ENCODE measurements at regions not wholly inside any gene's neighbourhood (a gene's known extent, or its start where the extent isn't known, plus 50 kb on each side); places are given as distances from the start of the nearest gene placed in this dataset.

- Histone ChIP-seq H3K79me2 (ENCODE audit: control insufficient read depth, insufficient read depth, low read length) (no peaks in the 10 kb centered on the region), H3K9me1 (ENCODE audit: control insufficient read depth, insufficient read depth, low read length) (no peaks in the 10 kb centered on the region), H3K4me1 (replicated peaks in 1 of 2; ENCODE audit: control insufficient read depth in 2 of 2, insufficient read depth in 2 of 2, low read length in 2 of 2) (no peaks in the 10 kb centered on the region), H3K27me3 (ENCODE audit: control insufficient read depth in 2 of 2, insufficient read depth in 2 of 2, low read length in 2 of 2) (no peaks in the 10 kb centered on the region), H4K20me1 (replicated peaks; ENCODE audit: control insufficient read depth, insufficient read depth, low read length) (no peaks in the 10 kb centered on the region), H2AFZ (ENCODE audit: low read depth, low read length) (no peak overlapping the region), H3K36me3 (ENCODE audit: control insufficient read depth, insufficient read depth, low read length) (no peaks in the 10 kb centered on the region), H3K4me2 (ENCODE audit: insufficient read depth, low read length) (no peak overlapping the region), H3K27ac (ENCODE audit: extremely low read depth, low read depth, low read length) (no peak overlapping the region), H3K9me3 (replicated peaks; ENCODE audit: control insufficient read depth, insufficient read depth, low read depth, low read length) (no peaks in the 10 kb centered on the region), H3K4me3 (no peak overlapping the region), H3K9ac (ENCODE audit: insufficient read depth in 1 of 2, low read depth in 2 of 2, low read length in 2 of 2) (no peak overlapping the region)
- TF ChIP-seq FOXP4 (CRISPR knock-in tag; IDR thresholded peaks at IDR 0.05; ENCODE audit: borderline replicate concordance) (no peak), NEUROD1 (IDR thresholded peaks at IDR 0.05; ENCODE audit: borderline replicate concordance, low read depth, low read length, partially characterized antibody) (no peak), CEBPB (tag; IDR thresholded peaks at IDR 0.05) (no peak)
- in situ Hi-C loops (cut with MboI) (no loop called here), intact Hi-C loops (cut with micrococcal nuclease) (no loop called here)
- no peak for FAIRE-seq
- POLR2A ChIA-PET = no interaction called here
- ATAC-seq = no peak
- WGBS (ENCODE audit: insufficient coverage, low coverage, missing lambda C conversion rate) = 5% methylated on average over 2 of the region's 2 CpGs
- CTCF ChIA-PET (ENCODE audit: low intra/inter-chr PET ratio) = no interaction called here
- BruUV-seq (replicated peaks) = no TSS peak
- DNase-seq (ENCODE audit: extremely low read depth in 1 of 4, low spot score in 3 of 4) = no peak
Measured at GRCh38 chrX:146456058-146456457, 353.5 kb upstream of the CXorf51B start.

- Histone ChIP-seq H3K4me3 (no peak overlapping the region), H3K27me3 (ENCODE audit: control insufficient read depth in 2 of 2, insufficient read depth in 2 of 2, low read length in 2 of 2) (no peaks in the 10 kb centered on the region), H3K4me2 (ENCODE audit: insufficient read depth, low read length) (no peak overlapping the region), H4K20me1 (replicated peaks; ENCODE audit: control insufficient read depth, insufficient read depth, low read length) (no peaks in the 10 kb centered on the region), H3K79me2 (ENCODE audit: control insufficient read depth, insufficient read depth, low read length) (no peaks in the 10 kb centered on the region), H3K27ac (ENCODE audit: extremely low read depth, low read depth, low read length) (no peak overlapping the region), H3K9me3 (replicated peaks; ENCODE audit: control insufficient read depth, insufficient read depth, low read depth, low read length) (no peaks in the 10 kb centered on the region), H3K4me1 (replicated peaks in 1 of 2; ENCODE audit: control insufficient read depth in 2 of 2, insufficient read depth in 2 of 2, low read length in 2 of 2) (no peaks in the 10 kb centered on the region), H3K9me1 (ENCODE audit: control insufficient read depth, insufficient read depth, low read length) (no peaks in the 10 kb centered on the region), H3K9ac (ENCODE audit: insufficient read depth in 1 of 2, low read depth in 2 of 2, low read length in 2 of 2) (no peak overlapping the region), H3K36me3 (ENCODE audit: control insufficient read depth, insufficient read depth, low read length) (no peaks in the 10 kb centered on the region), H2AFZ (ENCODE audit: low read depth, low read length) (no peak overlapping the region)
- ChIA-PET POLR2A (no interaction called here), CTCF (ENCODE audit: low intra/inter-chr PET ratio) (no interaction called here)
- no peak for TF ChIP-seq ZNF24 (IDR thresholded peaks at IDR 0.05)
- TF ChIP-seq SETDB1 (IDR thresholded peaks at IDR 0.05; ENCODE audit: low read length) = no peak
- no peak for TF ChIP-seq ILK (tag; IDR thresholded peaks at IDR 0.05; ENCODE audit: borderline replicate concordance, low read depth)
- no peak for TF ChIP-seq SIN3A (IDR thresholded peaks at IDR 0.05; ENCODE audit: borderline replicate concordance in 2 of 2, control insufficient read depth in 1 of 2, low read depth in 2 of 2, low read length in 2 of 2)
- TF ChIP-seq MCM7 (IDR thresholded peaks at IDR 0.05) = no peak
- TF ChIP-seq MYBL2 (IDR thresholded peaks at IDR 0.05; ENCODE audit: low read depth) = no peak
- no peak for TF ChIP-seq MYBL2 (CRISPR knock-in tag; IDR thresholded peaks at IDR 0.05; ENCODE audit: borderline replicate concordance)
- TF ChIP-seq PHB (CRISPR knock-in tag; IDR thresholded peaks at IDR 0.05) = no peak
- TF ChIP-seq NFIX (CRISPR knock-in tag; IDR thresholded peaks at IDR 0.05; ENCODE audit: low read depth) = no peak
- no peak for TF ChIP-seq ZFP1 (CRISPR knock-in tag; IDR thresholded peaks at IDR 0.05)
- TF ChIP-seq MAFG (tag; conservative IDR thresholded peaks at IDR 0.05) = no peak
- no peak for TF ChIP-seq EWSR1 (IDR thresholded peaks at IDR 0.05; ENCODE audit: borderline replicate concordance, low read depth, partially characterized antibody)
- TF ChIP-seq KDM5B (IDR thresholded peaks at IDR 0.05; ENCODE audit: insufficient replicate concordance, low read depth, low read length) = no peak
- TF ChIP-seq ZNF224 (CRISPR knock-in tag; IDR thresholded peaks at IDR 0.05) = no peak
- 0% methylated on average over 4 of the region's 10 CpGs for WGBS (ENCODE audit: insufficient coverage, low coverage, missing lambda C conversion rate)
- in situ Hi-C loops (cut with MboI) = no loop called here
- DNase-seq (ENCODE audit: extremely low read depth in 1 of 4, low spot score in 3 of 4) (no peak), FAIRE-seq (no peak), ATAC-seq (no peak)
- intact Hi-C loops (cut with micrococcal nuclease) = no loop called here
- BruUV-seq (replicated peaks) = no TSS peak
Measured at GRCh38 chrX:146477341-146477740, 332.2 kb upstream of the CXorf51B start.

All from K562 (cell line).